GM18502 (cell line): ENCODE measurements at regions not wholly inside any gene's neighbourhood (a gene's known extent, or its start where the extent isn't known, plus 50 kb on each side); places are given as distances from the start of the nearest gene placed in this dataset.
"Not testable (repeated sequence)": the region's sequence is repeated elsewhere in the genome, so short reads cannot be mapped to it uniquely, and the experiment has no call there.

Experiments
- ATAC-seq: cut with Tn5 transposase; IDR thresholded peaks from one replicate; pipeline ENCODE4 v1.9.1; 2021; ENCODE audit warnings: mild to moderate bottlenecking; ENCODE audit not compliant: unreplicated experiment, poor library complexity

DNA sequence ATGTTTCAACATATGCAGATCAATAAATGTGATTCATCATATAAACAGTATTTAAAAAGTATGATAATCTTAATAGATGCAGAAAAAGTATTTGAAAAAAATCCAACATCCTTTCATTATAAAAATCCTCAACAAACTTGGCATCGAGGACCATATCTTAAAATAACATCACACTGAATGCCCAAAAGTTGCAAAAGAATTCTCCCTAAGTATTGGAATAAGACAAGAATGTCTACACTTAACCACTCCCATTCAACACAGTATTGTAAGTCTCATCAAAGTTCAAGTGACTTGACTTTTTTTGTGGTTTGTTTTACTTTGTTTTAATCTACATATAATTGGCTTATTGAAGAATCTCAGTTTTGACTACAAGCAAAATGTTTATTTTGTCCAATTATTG, 779.0 kb upstream of the SLIT2 start:
- ATAC-seq, result no peak

DNA sequence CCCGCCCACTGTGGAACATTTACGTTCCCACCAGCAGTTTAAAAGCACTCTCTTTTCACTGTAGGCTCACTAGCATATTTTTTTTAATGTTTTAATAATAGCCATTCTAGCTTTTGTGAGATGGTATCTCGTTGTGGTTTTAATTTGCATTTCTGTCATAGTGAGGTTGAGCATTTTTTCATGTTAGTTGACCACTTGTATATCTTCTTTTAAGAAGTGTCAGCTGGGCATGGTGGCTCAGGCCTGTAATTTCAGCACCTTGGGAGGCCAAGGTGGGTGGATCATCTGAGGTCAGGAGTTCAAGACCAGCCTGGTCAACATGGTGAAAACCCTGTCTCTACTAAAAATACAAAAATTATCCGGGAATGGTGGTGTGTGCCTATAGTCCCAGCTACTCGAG, 781.7 kb upstream of the SLIT2 start:
- not testable (repeated sequence) for ATAC-seq

DNA sequence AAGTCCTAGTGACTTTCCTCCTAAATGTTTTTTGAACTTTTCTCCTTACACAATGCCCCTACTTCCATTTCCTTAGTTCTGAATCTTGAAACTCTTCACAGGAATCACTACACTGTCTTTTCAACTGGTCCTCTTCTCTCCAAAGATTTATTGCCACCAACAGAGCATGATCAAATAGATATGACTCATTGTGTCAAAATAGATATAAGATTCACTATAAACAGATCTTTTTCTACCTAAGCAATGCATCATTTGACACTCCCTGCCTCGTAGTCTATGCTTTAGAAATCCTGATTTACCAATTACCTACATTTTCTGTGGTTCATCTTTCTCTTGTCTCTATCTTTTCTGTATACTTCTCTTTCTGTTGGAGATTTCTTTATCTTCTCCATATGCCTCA, 789.6 kb upstream of the SLIT2 start:
- no peak for ATAC-seq

DNA sequence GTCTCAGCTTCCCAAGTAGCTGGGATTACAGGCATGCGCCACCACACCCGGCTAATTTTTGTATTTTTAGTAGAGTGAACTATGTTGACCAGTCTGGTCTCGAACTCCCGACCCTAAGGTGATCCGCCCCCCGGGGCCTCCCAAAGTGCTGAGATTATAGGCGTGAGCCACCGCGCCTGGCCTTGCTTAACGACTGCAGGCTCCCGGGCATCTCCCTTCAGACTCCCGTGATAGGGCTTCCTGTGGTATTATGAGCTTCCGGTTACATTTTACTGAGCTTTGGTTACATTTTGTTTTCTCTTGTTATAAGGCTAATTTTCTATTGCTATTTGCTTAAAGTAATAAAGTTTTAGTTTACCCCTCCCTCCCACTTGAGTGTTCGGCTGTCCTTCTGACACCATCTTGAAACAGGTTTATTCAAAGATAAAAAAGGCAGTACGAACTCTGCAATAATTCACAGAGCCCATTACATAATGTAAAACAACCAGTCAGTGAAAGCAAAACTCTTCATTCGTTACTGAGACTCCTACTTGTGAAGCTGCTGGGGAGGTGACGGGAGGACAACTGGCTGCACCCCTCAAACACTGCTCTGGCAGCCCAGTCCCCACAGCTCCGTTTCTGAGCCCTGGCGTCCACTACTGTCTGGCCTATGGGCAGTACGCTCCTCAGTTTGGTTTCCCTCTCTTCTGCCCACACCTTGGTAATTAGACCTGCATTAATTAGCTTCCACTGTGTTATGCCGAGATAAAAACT, 795.7 kb upstream of the SLIT2 start:
- ATAC-seq, result no peak

DNA sequence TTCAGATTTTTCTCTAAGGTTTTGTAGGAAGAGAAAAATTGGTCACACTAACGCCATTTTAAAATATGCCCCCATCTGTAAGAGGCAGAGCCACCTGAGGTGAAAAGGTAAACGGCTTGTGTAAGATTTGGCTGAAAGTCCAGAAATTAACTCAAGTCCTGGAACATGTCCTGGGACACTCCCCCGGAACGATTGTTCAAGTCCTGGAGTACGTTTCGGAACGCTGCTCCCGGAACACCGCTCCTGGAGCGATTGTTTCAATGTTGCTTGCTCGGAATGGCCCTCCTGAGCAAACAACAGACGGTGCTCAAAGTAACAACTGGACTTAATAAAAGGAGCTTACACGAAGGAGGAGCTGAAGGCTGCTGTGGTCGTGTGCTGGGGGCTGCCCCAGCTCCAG, 796.5 kb upstream of the SLIT2 start:
- ATAC-seq, result no peak

DNA sequence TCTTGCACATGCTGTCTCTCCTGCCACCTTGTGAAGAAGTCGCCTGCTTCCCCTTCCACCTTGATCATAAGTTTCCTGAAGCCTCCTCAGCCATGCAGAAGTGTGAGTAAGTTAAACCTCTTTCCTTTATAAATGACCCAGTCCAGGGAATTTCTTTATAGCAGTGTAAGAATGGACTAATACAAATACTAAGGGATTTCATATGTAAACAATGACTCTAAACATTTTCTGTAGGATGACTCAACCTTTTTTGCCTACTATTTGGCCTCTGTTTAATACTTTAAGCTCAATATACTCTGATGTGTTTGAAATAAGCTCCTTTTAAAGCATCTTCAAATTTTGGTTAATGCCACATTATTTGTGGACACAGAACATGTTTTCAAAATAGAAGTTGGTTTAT, 813.5 kb upstream of the SLIT2 start:
- ATAC-seq, result no peak

DNA sequence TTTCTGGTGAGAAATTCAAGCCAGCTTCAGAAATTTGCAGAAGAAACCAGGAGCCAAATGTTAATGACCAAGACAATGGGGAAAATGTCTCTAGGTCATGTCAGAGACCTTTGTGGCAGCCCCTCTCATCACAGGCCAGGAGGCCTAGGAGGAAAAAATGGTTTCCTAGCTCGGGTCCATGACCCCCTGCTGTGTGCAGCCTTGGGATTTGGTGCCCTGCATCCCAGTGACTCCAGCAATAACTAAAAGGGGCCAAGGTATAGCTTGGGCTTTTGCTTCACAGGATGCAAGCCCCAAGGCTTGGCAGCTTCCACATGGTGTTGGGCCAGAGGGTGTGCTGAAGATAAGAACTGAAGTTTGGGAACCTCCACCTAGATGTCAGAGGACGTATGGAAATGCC, 814.7 kb upstream of the SLIT2 start:
- no peak for ATAC-seq

DNA sequence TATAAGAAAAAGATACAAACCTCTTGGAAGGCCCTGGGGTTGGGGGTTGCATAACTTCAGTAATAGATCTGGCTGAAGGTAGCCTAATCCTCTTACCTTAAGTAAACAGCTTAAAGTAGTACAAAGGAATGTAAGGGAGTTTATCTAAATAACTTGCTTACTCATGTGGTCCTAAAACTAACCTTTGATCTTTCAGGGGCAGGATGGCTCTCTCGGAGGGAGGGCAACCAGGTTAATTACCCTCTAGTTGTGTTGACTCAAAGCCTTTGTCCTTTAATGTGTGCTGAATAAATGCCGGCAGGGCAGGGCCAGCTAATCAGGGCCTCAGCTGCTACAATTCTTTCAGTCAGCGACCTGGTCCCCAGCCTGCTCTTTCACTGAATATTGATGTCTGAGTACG, 822.0 kb upstream of the SLIT2 start:
- no peak for ATAC-seq

DNA sequence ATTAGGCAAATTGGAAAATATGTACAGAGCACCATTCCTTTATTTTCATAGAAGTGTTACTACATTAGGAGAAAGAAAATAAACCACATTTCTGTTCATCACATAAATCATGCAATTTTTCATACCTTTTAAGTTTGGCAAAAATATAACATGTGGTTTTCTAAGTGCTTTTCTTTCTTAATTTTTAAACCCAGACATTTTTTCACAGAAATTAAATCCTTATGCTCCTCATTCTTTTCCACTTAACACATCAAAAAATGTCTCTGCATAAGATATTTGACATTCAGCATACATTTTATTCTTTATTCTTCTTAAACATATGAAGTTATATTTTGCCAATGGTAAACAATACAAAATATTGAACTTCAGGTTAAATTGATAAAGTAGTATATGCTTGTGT, 826.6 kb upstream of the SLIT2 start:
- ATAC-seq, result no peak

DNA sequence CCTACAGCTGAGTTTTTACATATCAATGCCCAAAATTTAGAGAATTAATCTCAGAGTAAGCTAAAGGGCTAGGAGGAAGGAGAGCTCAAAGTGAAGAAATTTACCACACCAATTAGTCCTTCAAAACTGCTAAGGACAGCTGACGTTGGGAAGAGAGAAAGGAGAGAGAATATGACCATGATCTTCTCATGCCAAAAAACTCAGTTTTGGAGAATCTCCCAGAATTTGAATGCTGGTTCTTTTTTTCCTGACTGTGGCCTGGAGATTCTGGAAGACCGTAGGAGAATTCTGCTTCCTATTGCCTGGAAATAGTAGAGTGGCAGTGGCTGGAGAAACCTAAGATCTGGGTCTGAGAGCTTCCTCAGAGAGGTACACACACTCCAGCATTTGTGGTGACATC, 834.4 kb upstream of the SLIT2 start:
- ATAC-seq, result no peak

DNA sequence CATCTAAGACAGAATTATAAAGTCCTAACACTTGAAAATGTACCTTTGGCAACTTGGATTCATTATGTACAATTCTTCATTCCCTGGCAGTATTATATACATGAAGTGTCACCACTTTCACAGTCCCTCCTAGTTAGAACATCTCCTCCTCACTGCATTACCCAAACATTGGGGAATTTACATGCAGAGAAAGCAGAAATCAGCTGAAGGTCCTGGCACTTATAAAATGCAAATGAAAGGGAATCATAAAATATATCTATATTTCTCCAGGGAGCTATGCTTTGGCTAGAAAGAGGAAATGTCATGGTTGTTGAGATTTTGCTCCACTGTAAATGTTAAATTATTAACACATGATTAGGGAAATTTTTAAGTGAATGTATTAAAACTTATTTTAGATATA, 835.6 kb upstream of the SLIT2 start:
- no peak for ATAC-seq

DNA sequence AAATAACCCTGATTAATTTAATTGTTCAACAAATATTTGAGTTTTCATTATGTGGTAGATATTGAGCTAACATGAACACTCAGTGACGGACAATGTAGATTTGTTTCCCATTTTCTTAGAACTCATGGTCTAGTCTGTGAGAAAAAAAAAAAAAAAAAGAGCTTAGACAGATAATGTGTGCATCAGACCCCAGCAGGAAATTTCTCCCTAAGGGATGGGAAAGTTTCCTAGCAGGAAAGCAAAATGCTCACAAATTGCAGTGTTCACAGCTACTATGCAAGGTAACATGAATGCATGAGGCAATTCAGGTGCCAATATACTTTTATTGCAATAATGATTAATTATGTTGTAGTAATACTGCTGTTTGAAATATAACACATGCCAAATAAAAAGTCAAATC, 843.2 kb upstream of the SLIT2 start:
- no peak for ATAC-seq

DNA sequence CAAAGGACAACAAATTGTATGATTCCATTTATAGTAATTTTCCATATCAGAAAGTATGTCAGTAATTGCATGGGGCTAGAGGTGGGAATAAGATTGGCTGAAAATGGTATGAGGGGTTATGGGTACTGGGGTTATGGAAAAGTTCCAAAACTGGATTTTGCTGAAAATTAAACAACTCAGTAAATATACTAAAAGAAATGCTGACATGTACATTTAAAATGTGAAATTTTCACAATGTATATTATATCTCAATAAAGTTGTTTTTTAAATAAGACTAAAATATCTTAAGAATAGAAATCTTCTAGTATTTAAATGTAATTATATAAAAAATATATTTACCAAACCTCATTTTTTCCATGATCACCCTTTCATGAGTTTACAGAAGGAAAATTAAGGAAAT, 844.9 kb upstream of the SLIT2 start:
- ATAC-seq, result no peak

DNA sequence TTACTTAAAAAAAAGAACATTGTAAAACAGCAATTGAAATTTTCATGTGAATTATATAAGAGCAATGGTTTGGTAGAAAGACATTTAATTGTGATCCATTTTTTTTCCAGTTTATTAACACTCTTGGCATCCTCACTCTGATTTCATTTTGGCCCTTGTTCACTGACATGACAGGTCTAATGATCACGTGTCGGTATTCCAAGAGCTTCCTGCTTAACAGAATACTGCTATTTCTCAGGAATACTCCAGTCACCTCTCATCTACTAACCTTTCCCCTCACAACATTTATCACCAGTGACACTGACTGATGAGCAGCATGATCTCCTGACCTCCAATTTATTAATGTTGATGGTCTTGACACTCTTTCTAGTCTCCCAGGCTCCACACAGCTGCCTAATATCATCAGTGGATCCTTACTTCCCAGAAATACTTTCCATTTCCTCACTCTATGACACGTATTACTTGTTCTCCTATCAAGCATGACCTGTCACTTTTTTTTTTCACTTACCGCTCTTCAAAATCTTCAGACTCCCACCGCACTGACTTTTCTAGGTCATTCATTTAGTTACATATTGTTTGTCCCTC, 847.8 kb upstream of the SLIT2 start:
- no peak for ATAC-seq

DNA sequence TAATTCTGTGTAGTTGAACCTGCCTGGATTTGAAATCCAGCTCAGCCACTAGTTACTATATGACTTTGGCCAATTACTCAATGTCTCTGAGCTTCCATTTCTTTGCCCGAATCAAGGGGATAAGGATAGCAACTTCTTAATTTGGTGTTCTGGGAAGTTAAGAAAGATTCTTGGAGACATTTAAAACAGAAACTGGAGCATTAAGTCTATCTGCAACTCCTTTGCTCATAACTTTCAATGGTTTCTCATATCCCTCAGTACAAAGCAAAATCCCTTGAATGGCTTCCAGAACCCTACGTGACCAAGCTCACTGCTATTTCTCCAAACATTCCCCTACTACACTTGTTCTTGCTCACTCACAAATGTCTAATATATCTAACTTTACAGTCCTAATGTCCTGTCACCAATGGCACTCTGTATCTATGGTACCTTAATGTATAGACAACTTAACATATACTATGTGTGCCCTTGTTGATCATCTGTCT, 849.1 kb upstream of the SLIT2 start:
- no peak for ATAC-seq

DNA sequence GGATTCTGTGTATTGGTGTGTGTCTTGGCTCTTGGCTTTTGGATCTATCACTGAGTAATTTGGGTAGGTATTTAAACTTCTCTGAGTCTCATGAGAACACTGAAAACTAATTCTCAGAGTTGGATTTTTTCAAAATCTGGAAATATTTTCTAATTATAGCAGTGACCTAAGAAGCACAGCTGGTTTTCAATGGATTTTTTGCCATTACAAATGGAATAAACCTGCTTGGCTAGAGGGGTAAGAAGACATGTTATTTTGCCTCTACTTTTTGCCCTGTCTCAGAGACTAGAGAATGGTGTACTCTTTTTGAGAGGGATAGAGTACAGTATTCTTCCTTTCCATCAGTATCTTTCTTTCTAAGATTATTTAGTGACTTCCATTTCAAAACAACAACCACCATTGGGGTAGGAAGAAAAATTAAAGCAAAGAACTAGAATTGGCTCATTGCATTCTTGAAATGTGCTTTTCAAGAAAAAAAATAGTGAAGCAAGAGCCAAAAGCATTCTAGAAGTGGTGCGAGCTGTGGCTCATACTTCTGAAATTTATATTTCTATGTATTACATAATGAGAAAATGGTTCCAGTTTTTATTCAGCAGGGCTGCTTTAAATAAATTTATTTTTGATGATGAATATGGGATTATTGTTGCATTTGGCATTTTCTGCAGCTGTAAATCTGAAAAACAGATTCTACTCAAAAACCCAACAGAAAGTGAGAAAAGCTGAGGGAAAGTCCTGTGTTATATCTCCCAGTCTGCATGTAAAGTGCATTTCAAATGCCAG, 850.2 kb upstream of the SLIT2 start:
- ATAC-seq, result no peak

DNA sequence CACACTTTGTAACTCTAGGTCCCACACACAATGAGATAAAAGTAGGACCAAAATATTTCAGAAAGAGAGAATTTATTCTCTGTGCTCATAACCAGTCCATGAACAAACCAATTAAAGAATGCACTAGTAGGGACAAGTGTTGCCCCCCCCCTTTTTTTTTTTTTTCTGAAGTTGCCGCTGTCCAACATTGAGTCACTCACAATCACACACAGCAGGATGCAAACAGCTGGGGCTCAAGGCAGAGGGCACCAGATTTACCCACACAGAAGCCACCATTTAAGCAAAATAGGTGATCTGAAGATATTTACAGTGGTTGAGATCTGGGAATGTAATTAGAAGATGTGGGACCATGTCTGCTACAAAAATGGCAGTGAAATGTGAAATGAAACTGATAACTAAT, 850.9 kb upstream of the SLIT2 start:
- ATAC-seq, result no peak

DNA sequence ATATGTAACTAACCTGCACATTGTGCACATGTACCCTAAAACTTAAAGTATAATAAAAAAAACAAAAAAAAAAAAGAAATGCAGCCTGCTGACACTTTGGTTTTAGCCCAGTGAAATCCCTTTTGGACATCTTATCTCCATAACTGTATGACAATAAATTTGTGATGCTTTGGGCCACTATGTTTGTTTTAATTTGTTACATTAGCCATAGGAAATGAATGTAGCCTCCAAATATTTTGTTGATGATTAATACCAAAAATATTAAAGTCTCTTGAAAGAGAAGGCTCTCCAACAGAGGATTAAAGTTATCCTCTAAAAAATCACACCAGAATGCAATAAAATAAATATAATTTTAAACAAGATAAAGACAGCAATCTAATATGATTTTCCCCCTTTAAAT, 852.7 kb upstream of the SLIT2 start:
- no peak for ATAC-seq

DNA sequence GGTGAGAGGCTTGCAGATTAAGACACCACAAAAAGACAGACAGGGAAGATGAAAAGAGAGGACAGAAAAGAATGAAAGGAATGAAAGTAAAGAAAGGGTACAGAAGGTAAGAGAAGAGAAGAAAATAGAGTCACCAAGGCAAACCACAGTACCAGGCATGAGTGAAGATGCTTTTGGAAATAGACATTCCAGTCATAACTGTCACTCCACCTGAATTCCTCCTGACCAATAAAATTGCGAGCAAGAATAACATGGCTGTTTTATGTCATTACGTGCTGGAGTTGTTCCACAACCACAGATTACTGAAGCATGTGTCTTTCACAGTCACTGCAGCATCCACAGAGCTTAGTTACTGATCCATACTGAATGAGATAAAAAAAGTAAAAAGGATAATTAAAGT, 864.9 kb upstream of the SLIT2 start:
- ATAC-seq, result no peak

DNA sequence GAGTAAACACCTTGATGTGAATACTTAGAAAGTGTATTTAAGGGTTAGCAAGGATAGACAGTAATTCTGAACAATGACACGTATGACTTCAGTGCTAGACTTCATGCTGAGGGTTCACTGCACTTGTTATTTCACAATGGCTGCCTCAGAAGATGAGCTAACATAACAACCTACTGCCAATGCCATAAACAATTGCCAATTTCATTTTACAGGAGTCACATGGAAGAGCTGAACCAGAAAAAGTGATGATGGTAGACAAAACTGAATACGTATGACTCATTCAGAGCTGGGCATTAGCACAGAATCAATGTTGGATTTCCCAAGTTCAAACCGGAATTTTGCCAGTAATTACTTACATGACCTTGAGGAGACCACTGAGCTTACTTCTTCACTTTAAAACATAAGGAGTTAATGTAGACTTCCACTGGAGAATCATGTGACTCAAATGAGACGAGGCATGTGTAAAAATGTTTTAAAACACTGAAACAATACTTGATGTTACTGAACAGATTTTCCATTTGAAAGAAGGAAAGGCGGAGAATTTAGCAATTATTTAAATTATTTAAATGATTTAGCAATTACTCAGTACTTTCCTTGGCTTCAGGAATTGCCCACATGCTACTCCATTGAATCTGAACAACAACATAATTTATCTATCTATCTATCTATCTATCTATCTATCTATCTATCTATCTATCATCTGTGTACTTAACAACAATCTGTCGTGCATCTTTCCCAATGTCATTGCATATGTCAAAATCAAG, 868.5 kb upstream of the SLIT2 start:
- no peak for ATAC-seq

DNA sequence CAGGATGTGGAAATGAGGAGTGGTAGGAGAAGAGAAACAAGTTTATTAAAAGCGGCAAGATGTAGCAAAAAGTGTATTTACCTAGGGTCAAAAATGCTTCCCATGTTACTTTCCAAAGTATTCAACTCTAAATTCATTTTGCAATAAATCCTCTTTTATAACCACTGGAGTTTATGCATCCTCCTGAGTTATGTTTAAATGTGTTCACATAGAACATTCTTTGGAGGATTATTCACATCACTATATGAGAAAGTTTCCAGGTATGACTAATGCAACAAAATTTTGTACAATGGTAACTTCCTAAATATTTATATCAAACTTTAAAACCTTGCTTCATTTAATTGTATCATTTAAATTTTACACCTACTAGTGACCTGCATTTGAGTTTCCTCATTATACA, 870.6 kb upstream of the SLIT2 start:
- ATAC-seq, result no peak
